ENCODE measurements at regions not wholly inside any gene's neighbourhood (a gene's known extent, or its start where the extent isn't known, plus 50 kb on each side); places are given as distances from the start of the nearest gene placed in this dataset.
"Not testable (repeated sequence)": the region's sequence is repeated elsewhere in the genome, so short reads cannot be mapped to it uniquely, and the experiment has no call there.

GRCh38 chr9:80763536-80763935, 925.8 kb downstream of the TLE1 start:
- Histone ChIP-seq H3K9me3 (no peaks in the 10 kb centered on the region), H3K27me3 (no peaks in the 10 kb centered on the region), H3K27ac (no peak overlapping the region), H3K36me3 (no peaks in the 10 kb centered on the region), H3K4me1 (no peaks in the 10 kb centered on the region), H3K4me3 (no peak overlapping the region)
- no peak for DNase-seq (ENCODE audit: extremely low spot score in 2 of 2)
- TF ChIP-seq POLR2AphosphoS5 (IDR thresholded peaks at IDR 0.05; ENCODE audit: insufficient read depth in 1 of 2, low read depth in 1 of 2) (no peak), POLR2A (IDR thresholded peaks at IDR 0.05) (no peak)
- TF ChIP-seq, protein P1, sequence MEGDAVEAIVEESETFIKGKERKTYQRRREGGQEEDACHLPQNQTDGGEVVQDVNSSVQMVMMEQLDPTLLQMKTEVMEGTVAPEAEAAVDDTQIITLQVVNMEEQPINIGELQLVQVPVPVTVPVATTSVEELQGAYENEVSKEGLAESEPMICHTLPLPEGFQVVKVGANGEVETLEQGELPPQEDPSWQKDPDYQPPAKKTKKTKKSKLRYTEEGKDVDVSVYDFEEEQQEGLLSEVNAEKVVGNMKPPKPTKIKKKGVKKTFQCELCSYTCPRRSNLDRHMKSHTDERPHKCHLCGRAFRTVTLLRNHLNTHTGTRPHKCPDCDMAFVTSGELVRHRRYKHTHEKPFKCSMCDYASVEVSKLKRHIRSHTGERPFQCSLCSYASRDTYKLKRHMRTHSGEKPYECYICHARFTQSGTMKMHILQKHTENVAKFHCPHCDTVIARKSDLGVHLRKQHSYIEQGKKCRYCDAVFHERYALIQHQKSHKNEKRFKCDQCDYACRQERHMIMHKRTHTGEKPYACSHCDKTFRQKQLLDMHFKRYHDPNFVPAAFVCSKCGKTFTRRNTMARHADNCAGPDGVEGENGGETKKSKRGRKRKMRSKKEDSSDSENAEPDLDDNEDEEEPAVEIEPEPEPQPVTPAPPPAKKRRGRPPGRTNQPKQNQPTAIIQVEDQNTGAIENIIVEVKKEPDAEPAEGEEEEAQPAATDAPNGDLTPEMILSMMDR (IDR thresholded peaks at IDR 0.05) = no peak
- intact Hi-C loops (cut with DNase I) = no loop called here

DNA sequence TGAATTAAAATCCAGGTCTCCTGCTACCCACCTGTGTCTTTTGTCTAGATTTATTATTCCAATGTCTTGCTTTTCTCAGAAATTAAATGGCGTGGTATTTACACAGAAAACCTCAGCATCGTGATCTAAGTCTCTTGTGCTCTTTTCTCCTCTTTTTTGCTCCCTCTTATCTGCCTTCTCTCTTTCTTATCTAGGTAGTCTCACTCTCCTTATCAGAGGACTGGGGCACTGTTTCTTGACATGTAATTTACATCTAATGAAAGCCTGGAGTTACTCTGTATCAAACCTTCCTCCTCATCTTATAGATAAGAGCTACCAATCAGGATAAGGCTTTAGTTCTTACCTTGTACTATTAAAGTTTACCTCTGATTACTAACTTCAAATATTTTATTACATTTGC, 933.8 kb downstream of the TLE1 start:
- H3K27ac ChIP-seq = no peak overlapping the region
- no peaks in the 10 kb centered on the region for H3K9me3 ChIP-seq
- TF ChIP-seq POLR2AphosphoS5 (IDR thresholded peaks at IDR 0.05; ENCODE audit: insufficient read depth in 1 of 2, low read depth in 1 of 2) = no peak
- TF ChIP-seq, protein P1 (IDR thresholded peaks at IDR 0.05) = no peak
- no peak for TF ChIP-seq POLR2A (IDR thresholded peaks at IDR 0.05)
- no peak overlapping the region for H3K4me3 ChIP-seq
- no peaks in the 10 kb centered on the region for H3K36me3 ChIP-seq
- H3K4me1 ChIP-seq = no peaks in the 10 kb centered on the region
- no peak for DNase-seq (ENCODE audit: extremely low spot score in 2 of 2)
- no peaks in the 10 kb centered on the region for H3K27me3 ChIP-seq
- intact Hi-C loops (cut with DNase I) = no loop called here

DNA sequence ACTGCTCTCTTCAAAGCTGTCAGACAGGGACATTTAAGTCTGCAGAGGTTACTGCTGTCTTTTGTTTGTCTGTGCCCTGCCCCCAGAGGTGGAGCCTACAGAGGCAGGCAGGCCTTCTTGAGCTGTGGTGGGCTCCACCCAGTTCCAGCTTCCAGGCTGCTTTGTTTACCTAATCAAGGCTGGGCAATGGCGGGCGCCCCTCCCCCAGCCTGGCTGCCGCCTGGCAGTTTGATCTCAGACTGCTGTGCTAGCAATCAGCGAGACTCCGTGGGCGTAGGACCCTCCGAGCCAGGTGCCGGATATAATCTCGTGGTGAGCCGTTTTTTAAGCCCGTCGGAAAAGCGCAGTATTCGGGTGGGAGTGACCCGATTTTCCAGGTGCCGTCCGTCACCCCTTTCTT, 942.3 kb downstream of the TLE1 start:
- DNase-seq (ENCODE audit: extremely low spot score in 2 of 2); intact Hi-C loops (cut with DNase I); H3K4me1 ChIP-seq; H3K27me3 ChIP-seq; H3K27ac ChIP-seq; H3K9me3 ChIP-seq; H3K4me3 ChIP-seq; H3K36me3 ChIP-seq: not testable (repeated sequence)

- Histone ChIP-seq H3K27me3 (no peaks in the 10 kb centered on the region), H3K9me3 (no peaks in the 10 kb centered on the region), H3K36me3 (no peaks in the 10 kb centered on the region), H3K4me1 (peaks cover 7% of the 10 kb centered on the region), H3K4me3 (no peak overlapping the region), H3K27ac (no peak overlapping the region)
- TF ChIP-seq POLR2A (IDR thresholded peaks at IDR 0.05) (no peak), POLR2AphosphoS5 (IDR thresholded peaks at IDR 0.05; ENCODE audit: insufficient read depth in 1 of 2, low read depth in 1 of 2) (no peak)
- TF ChIP-seq, protein P1 (IDR thresholded peaks at IDR 0.05) = no peak
- intact Hi-C loops (cut with DNase I) = no loop called here
- no peak for DNase-seq (ENCODE audit: extremely low spot score in 2 of 2)
These were observed 956.8 kb downstream of the TLE1 start for GRCh38 chr9:80732506-80732905.

GRCh38 chr9:80720579-80720978, 968.8 kb downstream of the TLE1 start:
- intact Hi-C loops (cut with DNase I) = no loop called here
- no peaks in the 10 kb centered on the region for H3K9me3 ChIP-seq
- no peak overlapping the region for H3K4me3 ChIP-seq
- TF ChIP-seq, protein P1 (IDR thresholded peaks at IDR 0.05) = no peak
- TF ChIP-seq POLR2A (IDR thresholded peaks at IDR 0.05) = no peak
- no peak for TF ChIP-seq POLR2AphosphoS5 (IDR thresholded peaks at IDR 0.05; ENCODE audit: insufficient read depth in 1 of 2, low read depth in 1 of 2)
- no peaks in the 10 kb centered on the region for H3K4me1 ChIP-seq
- no peak for DNase-seq (ENCODE audit: extremely low spot score in 2 of 2)
- H3K36me3 ChIP-seq = no peaks in the 10 kb centered on the region
- H3K27me3 ChIP-seq = no peaks in the 10 kb centered on the region
- H3K27ac ChIP-seq = no peak overlapping the region

- Histone ChIP-seq H3K36me3 (no peaks in the 10 kb centered on the region), H3K9me3 (peaks cover 4% of the 10 kb centered on the region), H3K4me1 (no peaks in the 10 kb centered on the region), H3K4me3 (no peak overlapping the region), H3K27me3 (no peaks in the 10 kb centered on the region), H3K27ac (no peak overlapping the region)
- intact Hi-C loops (cut with DNase I) = no loop called here
- TF ChIP-seq, protein P1 (IDR thresholded peaks at IDR 0.05) = no peak
- TF ChIP-seq POLR2AphosphoS5 (IDR thresholded peaks at IDR 0.05; ENCODE audit: insufficient read depth in 1 of 2, low read depth in 1 of 2) = no peak
- TF ChIP-seq POLR2A (IDR thresholded peaks at IDR 0.05) = no peak
- no peak for DNase-seq (ENCODE audit: extremely low spot score in 2 of 2)
These were observed 982.2 kb downstream of the TLE1 start for GRCh38 chr9:80707120-80707519.

Measured in vagina (tissue), 2 donors.